NCI-H187 treated with DMSO at 0.1 percent for 48 hours (cell line): ENCODE measurements at regions not wholly inside any gene's neighbourhood (a gene's known extent, or its start where the extent isn't known, plus 50 kb on each side); places are given as distances from the start of the nearest gene placed in this dataset.
A peak's percentile ranks its signal among the peaks of the same experiment; 100 is the strongest.
"Not testable (repeated sequence)": the region's sequence is repeated elsewhere in the genome, so short reads cannot be mapped to it uniquely, and the experiment has no call there.

Experiments used
- DNase-seq: peaks from one replicate; lab custom pipeline; 2025; lab: John Stamatoyannopoulos, UW

- not testable (repeated sequence) for DNase-seq
Measured at GRCh38 chr17:64726025-64726424, 63.9 kb upstream of the SMURF2 start.

- not testable (repeated sequence) for DNase-seq
Measured at GRCh38 chr17:64724246-64724645, 62.1 kb upstream of the SMURF2 start.

- DNase-seq, result no peak
Measured at GRCh38 chr17:64723781-64724180, 61.7 kb upstream of the SMURF2 start.

GRCh38 chr17:64721556-64721955 is 59.4 kb upstream of the SMURF2 start:
- not testable (repeated sequence) for DNase-seq

- not testable (repeated sequence) for DNase-seq
Measured at GRCh38 chr17:64720253-64720652, 58.1 kb upstream of the SMURF2 start.

GRCh38 chr17:64719517-64719916 is 57.4 kb upstream of the SMURF2 start:
- not testable (repeated sequence) for DNase-seq

- DNase-seq, result not testable (repeated sequence)
Measured at GRCh38 chr17:64718816-64719215, 56.7 kb upstream of the SMURF2 start.

- peak; percentile 79 for DNase-seq
Measured at GRCh38 chr17:64718058-64718457, 56.0 kb upstream of the SMURF2 start.

GRCh38 chr17:64716496-64716895 is 54.4 kb upstream of the SMURF2 start:
- not testable (repeated sequence) for DNase-seq

GRCh38 chr17:64713786-64714185 is 51.7 kb upstream of the SMURF2 start:
- DNase-seq, result not testable (repeated sequence)

GRCh38 chr17:64712557-64713351 is 50.6 kb upstream of the SMURF2 start:
- DNase-seq, result not testable (repeated sequence)
